GM12872 (cell line): ENCODE measurements at regions not wholly inside any gene's neighbourhood (a gene's known extent, or its start where the extent isn't known, plus 50 kb on each side); places are given as distances from the start of the nearest gene placed in this dataset.

Experiments
- TF ChIP-seq, protein P1 (sequence below): IDR thresholded peaks from 3 replicates; pipeline ENCODE4 v1.5.1; 2011; ENCODE audit warnings: low read depth, mild to moderate bottlenecking, low read length, moderate library complexity; ENCODE audit not compliant: insufficient read depth

- TF ChIP-seq, protein P1, sequence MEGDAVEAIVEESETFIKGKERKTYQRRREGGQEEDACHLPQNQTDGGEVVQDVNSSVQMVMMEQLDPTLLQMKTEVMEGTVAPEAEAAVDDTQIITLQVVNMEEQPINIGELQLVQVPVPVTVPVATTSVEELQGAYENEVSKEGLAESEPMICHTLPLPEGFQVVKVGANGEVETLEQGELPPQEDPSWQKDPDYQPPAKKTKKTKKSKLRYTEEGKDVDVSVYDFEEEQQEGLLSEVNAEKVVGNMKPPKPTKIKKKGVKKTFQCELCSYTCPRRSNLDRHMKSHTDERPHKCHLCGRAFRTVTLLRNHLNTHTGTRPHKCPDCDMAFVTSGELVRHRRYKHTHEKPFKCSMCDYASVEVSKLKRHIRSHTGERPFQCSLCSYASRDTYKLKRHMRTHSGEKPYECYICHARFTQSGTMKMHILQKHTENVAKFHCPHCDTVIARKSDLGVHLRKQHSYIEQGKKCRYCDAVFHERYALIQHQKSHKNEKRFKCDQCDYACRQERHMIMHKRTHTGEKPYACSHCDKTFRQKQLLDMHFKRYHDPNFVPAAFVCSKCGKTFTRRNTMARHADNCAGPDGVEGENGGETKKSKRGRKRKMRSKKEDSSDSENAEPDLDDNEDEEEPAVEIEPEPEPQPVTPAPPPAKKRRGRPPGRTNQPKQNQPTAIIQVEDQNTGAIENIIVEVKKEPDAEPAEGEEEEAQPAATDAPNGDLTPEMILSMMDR, result no peak
Measured at GRCh38 chr16:77666771-77667170, 55.5 kb upstream of the NUDT7 start.

GRCh38 chr16:77668201-77668600 lies 54.1 kb upstream of the NUDT7 start:
- TF ChIP-seq, protein P1, result no peak

- TF ChIP-seq, protein P1, result no peak
Measured at GRCh38 chr16:77669057-77669456, 53.3 kb upstream of the NUDT7 start.
